ENCODE measurements at regions not wholly inside any gene's neighbourhood (a gene's known extent, or its start where the extent isn't known, plus 50 kb on each side); places are given as distances from the start of the nearest gene placed in this dataset.

DNA sequence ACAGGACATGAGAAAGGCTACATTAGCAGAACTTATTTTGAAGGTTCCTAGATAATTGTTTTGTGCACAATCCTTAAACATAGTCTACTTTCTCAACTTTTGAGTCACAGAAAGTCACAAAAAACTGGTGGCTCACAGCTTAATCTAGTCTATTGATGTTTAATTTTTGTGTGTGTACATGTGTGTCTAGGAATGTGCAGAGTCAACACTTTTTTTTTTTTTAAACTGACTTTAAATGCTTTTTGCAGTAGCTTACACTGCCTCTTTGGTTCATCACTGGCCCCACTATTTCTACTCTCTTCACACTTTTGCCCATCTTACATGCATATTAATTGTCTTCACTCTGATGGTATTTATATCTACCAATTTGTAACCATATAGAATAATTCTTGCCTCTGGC is 566.9 kb downstream of the BCKDHB start:
- ChIA-PET CTCF (no interaction called here), POLR2A (no interaction called here)
- Histone ChIP-seq H3K9me3 (ENCODE audit: control insufficient read depth, insufficient read depth, low read depth, low read length) (no peaks in the 10 kb centered on the region), H3K27ac (ENCODE audit: extremely low read depth, low read depth, low read length) (no peak overlapping the region), H3K4me3 (ENCODE audit: low read depth, low read length) (no peak overlapping the region), H3K4me1 (ENCODE audit: control insufficient read depth, insufficient read depth, low read length) (no peaks in the 10 kb centered on the region), H3K36me3 (ENCODE audit: control insufficient read depth in 2 of 2, insufficient read depth in 1 of 2, low read length in 2 of 2) (no peaks in the 10 kb centered on the region)
- TF ChIP-seq ZNF830 (tag by site-specific recombination; IDR thresholded peaks at IDR 0.05; ENCODE audit: low read depth) = no peak
- TF ChIP-seq, protein P1, sequence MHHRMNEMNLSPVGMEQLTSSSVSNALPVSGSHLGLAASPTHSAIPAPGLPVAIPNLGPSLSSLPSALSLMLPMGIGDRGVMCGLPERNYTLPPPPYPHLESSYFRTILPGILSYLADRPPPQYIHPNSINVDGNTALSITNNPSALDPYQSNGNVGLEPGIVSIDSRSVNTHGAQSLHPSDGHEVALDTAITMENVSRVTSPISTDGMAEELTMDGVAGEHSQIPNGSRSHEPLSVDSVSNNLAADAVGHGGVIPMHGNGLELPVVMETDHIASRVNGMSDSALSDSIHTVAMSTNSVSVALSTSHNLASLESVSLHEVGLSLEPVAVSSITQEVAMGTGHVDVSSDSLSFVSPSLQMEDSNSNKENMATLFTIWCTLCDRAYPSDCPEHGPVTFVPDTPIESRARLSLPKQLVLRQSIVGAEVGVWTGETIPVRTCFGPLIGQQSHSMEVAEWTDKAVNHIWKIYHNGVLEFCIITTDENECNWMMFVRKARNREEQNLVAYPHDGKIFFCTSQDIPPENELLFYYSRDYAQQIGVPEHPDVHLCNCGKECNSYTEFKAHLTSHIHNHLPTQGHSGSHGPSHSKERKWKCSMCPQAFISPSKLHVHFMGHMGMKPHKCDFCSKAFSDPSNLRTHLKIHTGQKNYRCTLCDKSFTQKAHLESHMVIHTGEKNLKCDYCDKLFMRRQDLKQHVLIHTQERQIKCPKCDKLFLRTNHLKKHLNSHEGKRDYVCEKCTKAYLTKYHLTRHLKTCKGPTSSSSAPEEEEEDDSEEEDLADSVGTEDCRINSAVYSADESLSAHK (tag by site-specific recombination; IDR thresholded peaks at IDR 0.05) = no peak
- no peak for TF ChIP-seq ZNF596 (tag by site-specific recombination; IDR thresholded peaks at IDR 0.05)
- TF ChIP-seq ZNF10 (tag by site-specific recombination; IDR thresholded peaks at IDR 0.05) = no peak
- no peak for TF ChIP-seq ZNF175 (tag by site-specific recombination; IDR thresholded peaks at IDR 0.05)
- no peak for TF ChIP-seq ZNF791 (tag by site-specific recombination; IDR thresholded peaks at IDR 0.05)
- TF ChIP-seq, protein P2, sequence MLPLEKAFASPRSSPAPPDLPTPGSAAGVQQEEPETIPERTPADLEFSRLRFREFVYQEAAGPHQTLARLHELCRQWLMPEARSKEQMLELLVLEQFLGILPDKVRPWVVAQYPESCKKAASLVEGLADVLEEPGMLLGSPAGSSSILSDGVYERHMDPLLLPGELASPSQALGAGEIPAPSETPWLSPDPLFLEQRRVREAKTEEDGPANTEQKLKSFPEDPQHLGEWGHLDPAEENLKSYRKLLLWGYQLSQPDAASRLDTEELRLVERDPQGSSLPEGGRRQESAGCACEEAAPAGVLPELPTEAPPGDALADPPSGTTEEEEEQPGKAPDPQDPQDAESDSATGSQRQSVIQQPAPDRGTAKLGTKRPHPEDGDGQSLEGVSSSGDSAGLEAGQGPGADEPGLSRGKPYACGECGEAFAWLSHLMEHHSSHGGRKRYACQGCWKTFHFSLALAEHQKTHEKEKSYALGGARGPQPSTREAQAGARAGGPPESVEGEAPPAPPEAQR (tag by site-specific recombination; IDR thresholded peaks at IDR 0.05) = no peak

DNA sequence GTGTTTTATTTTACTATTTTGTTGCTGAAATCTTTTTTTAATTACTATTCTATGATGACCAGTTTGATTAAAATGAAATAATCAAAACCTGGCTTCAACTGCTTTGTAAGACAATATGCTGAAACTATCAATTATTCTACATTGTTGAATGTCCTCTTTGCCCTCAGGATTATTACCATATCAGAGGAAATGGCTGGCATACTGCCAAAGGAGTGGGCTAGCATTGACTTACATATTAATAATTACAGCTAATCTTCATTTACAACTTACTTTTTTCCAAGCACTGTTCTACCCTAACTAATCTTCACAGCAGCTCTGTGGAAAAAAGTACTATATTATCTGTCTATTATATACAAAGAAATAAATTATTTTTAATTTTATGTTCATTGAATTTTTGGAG is 560.5 kb downstream of the BCKDHB start:
- ChIA-PET POLR2A (no interaction called here), CTCF (no interaction called here)
- H3K27ac ChIP-seq (ENCODE audit: extremely low read depth, low read depth, low read length) = no peak overlapping the region
- no peak overlapping the region for H3K4me3 ChIP-seq (ENCODE audit: low read depth, low read length)
- no peaks in the 10 kb centered on the region for H3K36me3 ChIP-seq (ENCODE audit: control insufficient read depth in 2 of 2, insufficient read depth in 1 of 2, low read length in 2 of 2)
- no peaks in the 10 kb centered on the region for H3K4me1 ChIP-seq (ENCODE audit: control insufficient read depth, insufficient read depth, low read length)
- no peak for TF ChIP-seq ZNF19 (tag by site-specific recombination; IDR thresholded peaks at IDR 0.05; ENCODE audit: low read depth)
- TF ChIP-seq ZNF133 (tag by site-specific recombination; IDR thresholded peaks at IDR 0.05) = no peak
- TF ChIP-seq ZNF830 (tag by site-specific recombination; IDR thresholded peaks at IDR 0.05; ENCODE audit: low read depth) = no peak
- TF ChIP-seq, protein P3, sequence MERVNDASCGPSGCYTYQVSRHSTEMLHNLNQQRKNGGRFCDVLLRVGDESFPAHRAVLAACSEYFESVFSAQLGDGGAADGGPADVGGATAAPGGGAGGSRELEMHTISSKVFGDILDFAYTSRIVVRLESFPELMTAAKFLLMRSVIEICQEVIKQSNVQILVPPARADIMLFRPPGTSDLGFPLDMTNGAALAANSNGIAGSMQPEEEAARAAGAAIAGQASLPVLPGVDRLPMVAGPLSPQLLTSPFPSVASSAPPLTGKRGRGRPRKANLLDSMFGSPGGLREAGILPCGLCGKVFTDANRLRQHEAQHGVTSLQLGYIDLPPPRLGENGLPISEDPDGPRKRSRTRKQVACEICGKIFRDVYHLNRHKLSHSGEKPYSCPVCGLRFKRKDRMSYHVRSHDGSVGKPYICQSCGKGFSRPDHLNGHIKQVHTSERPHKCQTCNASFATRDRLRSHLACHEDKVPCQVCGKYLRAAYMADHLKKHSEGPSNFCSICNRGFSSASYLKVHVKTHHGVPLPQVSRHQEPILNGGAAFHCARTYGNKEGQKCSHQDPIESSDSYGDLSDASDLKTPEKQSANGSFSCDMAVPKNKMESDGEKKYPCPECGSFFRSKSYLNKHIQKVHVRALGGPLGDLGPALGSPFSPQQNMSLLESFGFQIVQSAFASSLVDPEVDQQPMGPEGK (tag by site-specific recombination; IDR thresholded peaks at IDR 0.05) = no peak
- TF ChIP-seq BCL11A (tag by site-specific recombination; IDR thresholded peaks at IDR 0.05; ENCODE audit: low read depth) = no peak
- TF ChIP-seq ZNF10 (tag by site-specific recombination; IDR thresholded peaks at IDR 0.05) = no peak
- TF ChIP-seq GLIS1 (tag by site-specific recombination; IDR thresholded peaks at IDR 0.05) = no peak
- no peak for TF ChIP-seq ZNF621 (tag by site-specific recombination; IDR thresholded peaks at IDR 0.05)
- no peaks in the 10 kb centered on the region for H3K9me3 ChIP-seq (ENCODE audit: control insufficient read depth, insufficient read depth, low read depth, low read length)

DNA sequence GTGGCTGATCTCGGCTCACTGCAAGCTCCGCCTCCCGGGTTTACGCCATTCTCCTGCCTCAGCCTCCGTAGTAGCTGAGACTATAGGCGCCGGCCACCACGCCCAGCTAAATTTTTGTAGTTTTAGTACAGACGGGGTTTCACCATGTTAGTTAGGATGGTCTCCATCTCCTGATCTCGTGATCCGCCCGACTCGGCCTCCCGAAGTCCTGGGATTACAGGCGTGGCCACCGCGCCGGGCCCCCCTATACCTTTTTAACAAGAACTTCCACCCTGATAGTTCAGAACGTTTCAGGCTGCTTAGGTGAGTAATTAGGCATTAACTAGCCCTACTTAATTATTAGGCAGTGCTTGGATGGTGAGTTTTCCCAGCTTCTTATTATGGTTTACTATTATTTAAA is 552.5 kb downstream of the BCKDHB start:
- ChIA-PET CTCF (interaction anchor here (1.7 kb wide), 1 partner anchor 53 kb away, joined by 5 read pairs; no protein-coding TSS in a partner anchor), POLR2A (no interaction called here)
- TF ChIP-seq OSR2 (tag by site-specific recombination; IDR thresholded peaks at IDR 0.05) = no peak
- TF ChIP-seq, protein P4, sequence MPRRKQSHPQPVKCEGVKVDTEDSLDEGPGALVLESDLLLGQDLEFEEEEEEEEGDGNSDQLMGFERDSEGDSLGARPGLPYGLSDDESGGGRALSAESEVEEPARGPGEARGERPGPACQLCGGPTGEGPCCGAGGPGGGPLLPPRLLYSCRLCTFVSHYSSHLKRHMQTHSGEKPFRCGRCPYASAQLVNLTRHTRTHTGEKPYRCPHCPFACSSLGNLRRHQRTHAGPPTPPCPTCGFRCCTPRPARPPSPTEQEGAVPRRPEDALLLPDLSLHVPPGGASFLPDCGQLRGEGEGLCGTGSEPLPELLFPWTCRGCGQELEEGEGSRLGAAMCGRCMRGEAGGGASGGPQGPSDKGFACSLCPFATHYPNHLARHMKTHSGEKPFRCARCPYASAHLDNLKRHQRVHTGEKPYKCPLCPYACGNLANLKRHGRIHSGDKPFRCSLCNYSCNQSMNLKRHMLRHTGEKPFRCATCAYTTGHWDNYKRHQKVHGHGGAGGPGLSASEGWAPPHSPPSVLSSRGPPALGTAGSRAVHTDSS (tag by site-specific recombination; IDR thresholded peaks at IDR 0.05) = no peak
- TF ChIP-seq ZNF211 (tag by site-specific recombination; IDR thresholded peaks at IDR 0.05; ENCODE audit: low read depth) = no peak
- no peak for TF ChIP-seq ZNF792 (tag by site-specific recombination; IDR thresholded peaks at IDR 0.05)
- TF ChIP-seq BCL11B (tag by site-specific recombination; IDR thresholded peaks at IDR 0.05; ENCODE audit: low read depth) = no peak
- TF ChIP-seq, protein P5, sequence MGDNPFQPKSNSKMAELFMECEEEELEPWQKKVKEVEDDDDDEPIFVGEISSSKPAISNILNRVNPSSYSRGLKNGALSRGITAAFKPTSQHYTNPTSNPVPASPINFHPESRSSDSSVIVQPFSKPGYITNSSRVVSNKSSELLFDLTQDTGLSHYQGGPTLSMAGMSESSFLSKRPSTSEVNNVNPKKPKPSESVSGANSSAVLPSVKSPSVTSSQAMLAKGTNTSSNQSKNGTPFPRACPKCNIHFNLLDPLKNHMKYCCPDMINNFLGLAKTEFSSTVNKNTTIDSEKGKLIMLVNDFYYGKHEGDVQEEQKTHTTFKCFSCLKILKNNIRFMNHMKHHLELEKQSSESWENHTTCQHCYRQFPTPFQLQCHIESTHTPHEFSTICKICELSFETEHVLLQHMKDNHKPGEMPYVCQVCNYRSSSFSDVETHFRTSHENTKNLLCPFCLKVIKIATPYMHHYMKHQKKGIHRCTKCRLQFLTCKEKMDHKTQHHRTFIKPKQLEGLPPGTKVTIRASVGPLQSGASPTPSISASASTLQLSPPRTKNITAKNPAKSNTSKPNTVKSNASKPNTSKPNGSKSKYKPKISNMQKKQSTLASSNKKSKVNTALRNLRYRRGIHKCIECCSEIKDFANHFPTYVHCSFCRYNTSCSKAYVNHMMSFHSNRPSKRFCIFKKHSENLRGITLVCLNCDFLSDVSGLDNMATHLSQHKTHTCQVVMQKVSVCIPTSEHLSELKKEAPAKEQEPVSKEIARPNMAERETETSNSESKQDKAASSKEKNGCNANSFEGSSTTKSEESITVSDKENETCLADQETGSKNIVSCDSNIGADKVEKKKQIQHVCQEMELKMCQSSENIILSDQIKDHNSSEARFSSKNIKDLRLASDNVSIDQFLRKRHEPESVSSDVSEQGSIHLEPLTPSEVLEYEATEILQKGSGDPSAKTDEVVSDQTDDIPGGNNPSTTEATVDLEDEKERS (tag by site-specific recombination; IDR thresholded peaks at IDR 0.05) = no peak
- TF ChIP-seq KLF9 (tag by site-specific recombination; IDR thresholded peaks at IDR 0.05; ENCODE audit: low read depth) = no peak
- TF ChIP-seq ZNF416 (tag by site-specific recombination; IDR thresholded peaks at IDR 0.05) = no peak
- no peak for TF ChIP-seq ZNF548 (tag by site-specific recombination; IDR thresholded peaks at IDR 0.05)
- no peak for TF ChIP-seq ZNF501 (tag by site-specific recombination; IDR thresholded peaks at IDR 0.05)

More for the DNA sequence above, 552.5 kb downstream of the BCKDHB start:
- H3K36me3 ChIP-seq (ENCODE audit: control insufficient read depth in 2 of 2, insufficient read depth in 1 of 2, low read length in 2 of 2) = no peaks in the 10 kb centered on the region
- no peak overlapping the region for H3K27ac ChIP-seq (ENCODE audit: extremely low read depth, low read depth, low read length)
- H3K4me1 ChIP-seq (ENCODE audit: control insufficient read depth, insufficient read depth, low read length) = no peaks in the 10 kb centered on the region
- H3K9me3 ChIP-seq (ENCODE audit: control insufficient read depth, insufficient read depth, low read depth, low read length) = no peaks in the 10 kb centered on the region
- H3K4me3 ChIP-seq (ENCODE audit: low read depth, low read length) = no peak overlapping the region
